Small intestine (tissue), 7 donors: ENCODE measurements at regions not wholly inside any gene's neighbourhood (a gene's known extent, or its start where the extent isn't known, plus 50 kb on each side); places are given as distances from the start of the nearest gene placed in this dataset.
"Not testable (repeated sequence)": the region's sequence is repeated elsewhere in the genome, so short reads cannot be mapped to it uniquely, and the experiment has no call there.

ENCODE experiments used
- DNase-seq, 2 donors: peaks; one replicate each; pipeline versions ENCODE4 v3.0.0 to v3.0.0-alpha.2; 2013
- FAIRE-seq: peaks from 2 replicates; lab custom pipeline; 2012; peaks lifted over from hg19 to GRCh38; lab: Jason Lieb, UNC
- H3K27ac ChIP-seq, 3 donors: one replicate each; pipeline ENCODE4 v1.5.1; 2013; ENCODE audit warnings: low read length in 2 of 3, mild to moderate bottlenecking in 2 of 3, control low read depth in 1 of 3, inconsistent platforms in 1 of 3, low read depth in 1 of 3, moderate library complexity in 1 of 3
- H3K27me3 ChIP-seq, 3 donors: one replicate each; pipeline ENCODE4 v1.6.1; 2013; ENCODE audit warnings: low read length in 3 of 3, inconsistent platforms in 1 of 3; ENCODE audit not compliant: control insufficient read depth in 3 of 3, insufficient read depth in 3 of 3
- H3K36me3 ChIP-seq, 3 donors: one replicate each; pipeline ENCODE4 v1.6.1; 2013; ENCODE audit warnings: low read length in 3 of 3, inconsistent platforms in 1 of 3, low read depth in 1 of 3, mild to moderate bottlenecking in 1 of 3, moderate library complexity in 1 of 3; ENCODE audit not compliant: control insufficient read depth in 3 of 3, insufficient read depth in 2 of 3
- H3K4me1 ChIP-seq, 3 donors: one replicate each; pipeline ENCODE4 v1.6.1; 2013; ENCODE audit warnings: low read length in 2 of 3, inconsistent platforms in 1 of 3, low read depth in 1 of 3, mild to moderate bottlenecking in 1 of 3, moderate library complexity in 1 of 3; ENCODE audit not compliant: control insufficient read depth in 3 of 3, insufficient read depth in 2 of 3
- H3K4me3 ChIP-seq, 3 donors: one replicate each; pipeline ENCODE4 v1.5.1; 2013; ENCODE audit warnings: low read length in 3 of 3, control low read depth in 1 of 3, inconsistent platforms in 1 of 3, low read depth in 1 of 3, mild to moderate bottlenecking in 1 of 3, moderate library complexity in 1 of 3
- H3K9me3 ChIP-seq, 2 donors: one replicate each; pipeline ENCODE4 v1.6.1; 2013; ENCODE audit warnings: low read depth in 1 of 2, low read length in 1 of 2; ENCODE audit not compliant: control insufficient read depth in 2 of 2, insufficient read depth in 1 of 2
- WGBS, 3 donors: extraction: QIAGEN DNeasy Blood & Tissue Kit; methylation state at CpG; one replicate each; pipeline ENCODE4 v1.1.7; 2013; 5-methylcytosine and 5-hydroxymethylcytosine counted together
- donor health status: healthy with polysubstance abuse.
- donor health status: control.
- donor health status: control.
- donor health status: Bipolar disorder and iron deficiency.
- donor health status: healthy.

DNA sequence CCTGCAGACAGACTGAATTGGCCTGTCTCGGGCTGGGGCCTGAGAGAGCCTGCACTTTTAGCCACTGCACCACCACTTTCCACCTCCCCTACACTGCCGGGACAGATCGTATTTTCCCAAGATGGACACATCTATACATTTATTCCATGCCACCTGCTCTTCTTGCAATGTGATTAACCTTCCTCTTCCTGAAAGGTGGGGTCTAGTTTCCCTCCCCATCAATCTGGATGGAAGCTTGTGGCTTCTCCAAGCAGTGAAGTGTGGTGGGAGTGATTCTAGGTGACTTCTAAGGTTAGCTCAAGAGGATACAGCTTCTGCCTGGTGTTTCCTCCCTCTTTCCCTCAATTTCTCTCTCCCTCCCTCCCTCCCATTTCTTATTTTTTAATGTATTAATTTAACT is 143.7 kb downstream of the GPCPD1 start:
- H3K27ac ChIP-seq, result no peak overlapping the region
- no peaks in the 10 kb centered on the region for H3K36me3 ChIP-seq
- peaks cover 0 to 8% (median 0%) of the 10 kb centered on the region in 3 donors for H3K27me3 ChIP-seq
- no peak overlapping the region for H3K4me3 ChIP-seq
- WGBS, 3 donors, result 79 to 84% (median 82%) methylated on average over 3 of the region's 3 CpGs
- DNase-seq, result no peak
- H3K4me1 ChIP-seq, result no peaks in the 10 kb centered on the region
- FAIRE-seq, result no peak
- H3K9me3 ChIP-seq, result no peaks in the 10 kb centered on the region

DNA sequence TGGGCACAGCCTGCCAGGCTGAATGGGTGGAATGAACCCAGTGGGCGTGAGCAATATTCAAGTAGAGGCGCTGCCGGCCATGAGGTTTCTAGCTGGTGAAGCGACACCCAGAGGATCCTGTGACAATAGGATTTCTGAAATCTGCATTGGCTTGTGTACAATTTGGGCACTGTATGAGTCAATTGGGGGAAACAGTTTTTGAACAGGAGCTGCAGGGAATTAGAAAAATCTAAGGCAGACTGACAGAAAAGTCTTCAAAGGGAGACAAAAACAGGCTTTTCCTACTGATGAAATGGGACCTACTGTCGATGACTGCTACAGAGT is 145.2 kb downstream of the GPCPD1 start:
- H3K4me3 ChIP-seq, result no peak overlapping the region
- 86 to 92% (median 86%) methylated on average over 5 of the region's 5 CpGs for WGBS, 3 donors
- DNase-seq, result no peak

DNA sequence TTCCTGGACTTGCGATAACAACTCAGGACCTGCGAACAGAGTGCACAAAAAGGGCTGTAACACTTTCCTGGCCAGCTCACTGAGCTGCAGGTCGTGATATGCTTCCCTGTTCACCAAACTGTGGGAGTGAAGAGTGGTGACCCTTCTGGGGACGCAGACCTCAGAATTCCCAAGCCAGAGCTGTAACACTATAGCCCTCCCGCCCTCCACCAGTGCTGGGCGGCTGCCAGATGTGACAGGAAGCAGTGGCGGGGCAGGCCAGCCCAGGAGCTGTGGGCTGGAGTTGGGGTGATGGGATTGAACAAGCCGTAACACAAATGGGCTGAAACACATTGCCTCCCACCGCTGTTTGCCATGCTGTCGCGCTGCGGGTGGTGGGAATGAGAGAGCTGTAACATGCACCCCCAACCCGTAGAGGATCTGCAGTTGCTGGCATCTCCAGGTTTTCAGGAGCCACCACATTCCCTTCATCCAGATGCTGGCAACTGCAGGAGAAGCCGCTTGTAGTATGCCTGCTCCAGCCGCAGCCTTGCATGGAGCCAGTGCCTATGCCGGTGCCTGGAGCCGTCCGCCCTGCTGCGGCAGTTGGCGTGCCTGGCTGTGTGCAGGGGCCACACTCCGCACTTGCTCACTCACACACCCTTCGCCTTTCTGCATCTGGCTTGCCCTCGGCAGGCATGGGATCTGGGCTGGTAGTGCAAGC is 145.8 kb downstream of the GPCPD1 start:
- Histone ChIP-seq H3K4me3 (no peak overlapping the region), H3K36me3 (no peaks in the 10 kb centered on the region), H3K9me3 (no peaks in the 10 kb centered on the region), H3K27me3 (peaks cover 0 to 8% (median 0%) of the 10 kb centered on the region in 3 donors), H3K27ac (no peak overlapping the region), H3K4me1 (no peaks in the 10 kb centered on the region)
- no peak for DNase-seq
- no peak for FAIRE-seq
- 80 to 87% (median 84%) methylated on average over 23 of the region's 23 CpGs for WGBS, 3 donors

More for the DNA sequence above, 145.2 kb downstream of the GPCPD1 start:
- Histone ChIP-seq H3K4me1 (no peaks in the 10 kb centered on the region), H3K36me3 (no peaks in the 10 kb centered on the region), H3K27me3 (peaks cover 0 to 8% (median 0%) of the 10 kb centered on the region in 3 donors), H3K9me3 (no peaks in the 10 kb centered on the region), H3K27ac (no peak overlapping the region)
- no peak for FAIRE-seq

DNA sequence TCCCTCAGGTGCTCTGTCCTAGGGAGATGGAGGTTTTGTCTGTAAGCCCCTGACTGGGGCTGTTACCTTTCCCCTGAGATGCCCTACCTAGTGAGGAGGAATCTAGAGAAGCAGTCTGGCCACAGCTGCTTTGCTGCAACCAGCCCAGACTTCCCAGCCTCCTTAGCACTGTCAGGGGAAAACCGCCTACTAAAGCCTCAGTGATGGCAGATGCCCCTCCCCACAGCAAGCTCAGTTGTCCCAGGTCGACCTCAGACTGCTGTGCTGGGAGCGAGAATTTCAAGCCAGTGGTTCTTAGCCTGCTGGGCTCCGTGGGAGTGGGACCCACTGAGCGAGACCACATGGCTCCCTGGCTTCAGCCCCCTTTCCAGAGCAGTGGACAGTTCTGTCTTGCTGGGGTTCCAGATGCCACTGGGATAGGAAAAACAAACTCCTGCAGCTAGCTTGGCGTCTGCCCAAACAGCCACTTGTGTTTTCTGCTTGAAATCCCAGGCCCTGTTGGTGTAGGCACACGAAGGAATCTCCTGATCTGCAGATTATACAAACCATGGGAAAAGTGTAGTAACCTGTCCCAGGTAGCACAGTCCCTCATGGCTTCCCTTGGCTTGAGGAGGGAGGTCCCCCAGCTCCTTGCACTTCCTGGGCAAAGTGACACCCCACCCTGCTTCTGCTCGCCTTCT is 146.4 kb upstream of the PROKR2 start:
- FAIRE-seq, result no peak
- no peak overlapping the region for H3K4me3 ChIP-seq
- H3K27me3 ChIP-seq, result peaks cover 0 to 2% (median 0%) of the 10 kb centered on the region in 3 donors
- 62 to 74% (median 70%) methylated on average over 8 of the region's 8 CpGs for WGBS, 3 donors
- no peaks in the 10 kb centered on the region for H3K9me3 ChIP-seq
- no peak for DNase-seq
- no peaks in the 10 kb centered on the region for H3K4me1 ChIP-seq
- no peaks in the 10 kb centered on the region for H3K36me3 ChIP-seq
- H3K27ac ChIP-seq, result no peak overlapping the region

DNA sequence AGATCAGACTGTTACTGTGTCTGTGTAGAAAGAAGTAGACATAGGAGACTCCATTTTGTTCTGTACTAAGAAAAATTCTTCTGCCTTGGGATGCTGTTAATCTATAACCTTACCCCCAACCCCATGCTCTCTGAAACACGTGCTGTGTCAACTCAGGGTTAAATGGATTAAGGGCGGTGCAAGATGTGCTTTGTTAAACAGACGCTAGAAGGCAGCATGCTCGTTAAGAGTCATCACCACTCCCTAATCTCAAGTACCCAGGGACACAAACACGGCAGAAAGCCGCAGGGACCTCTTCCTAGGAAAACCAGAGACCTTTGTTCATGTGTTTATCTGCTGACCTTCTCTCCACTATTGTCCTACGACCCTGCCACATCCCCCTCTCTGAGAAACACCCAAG is 137.0 kb upstream of the PROKR2 start:
- H3K27me3 ChIP-seq, H3K9me3 ChIP-seq, H3K4me1 ChIP-seq, H3K4me3 ChIP-seq, FAIRE-seq, H3K36me3 ChIP-seq, H3K27ac ChIP-seq: not testable (repeated sequence)
- 2 to 36% (median 26%) methylated on average over 4 to 7 of the region's 7 CpGs for WGBS, 3 donors
- DNase-seq, result peak in 1 of 2 donors; percentile 12

DNA sequence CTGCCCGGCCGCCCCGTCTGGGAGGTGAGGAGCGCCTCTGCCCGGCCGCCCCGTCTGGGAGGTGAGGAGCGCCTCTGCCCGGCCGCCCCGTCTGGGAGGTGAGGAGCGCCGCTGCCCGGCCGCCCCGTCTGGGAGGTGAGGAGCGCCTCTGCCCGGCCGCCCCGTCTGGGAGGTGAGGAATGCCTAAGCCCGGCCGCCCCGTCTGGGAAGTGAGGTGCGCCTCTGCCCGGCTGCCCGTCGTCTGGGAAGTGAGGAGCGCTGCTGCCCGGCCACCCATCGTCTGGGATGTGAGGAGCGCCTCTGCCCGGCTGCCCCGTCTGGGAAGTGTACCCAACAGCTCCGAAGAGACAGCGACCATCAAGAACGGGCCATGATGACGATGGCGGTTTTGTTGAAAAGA is 136.6 kb upstream of the PROKR2 start:
- H3K27me3 ChIP-seq, DNase-seq, FAIRE-seq, H3K4me1 ChIP-seq, H3K27ac ChIP-seq, H3K9me3 ChIP-seq, H3K4me3 ChIP-seq, H3K36me3 ChIP-seq: not testable (repeated sequence)
- 96 to 98% (median 98%) methylated on average over 12 to 38 of the region's 38 CpGs for WGBS, 3 donors

DNA sequence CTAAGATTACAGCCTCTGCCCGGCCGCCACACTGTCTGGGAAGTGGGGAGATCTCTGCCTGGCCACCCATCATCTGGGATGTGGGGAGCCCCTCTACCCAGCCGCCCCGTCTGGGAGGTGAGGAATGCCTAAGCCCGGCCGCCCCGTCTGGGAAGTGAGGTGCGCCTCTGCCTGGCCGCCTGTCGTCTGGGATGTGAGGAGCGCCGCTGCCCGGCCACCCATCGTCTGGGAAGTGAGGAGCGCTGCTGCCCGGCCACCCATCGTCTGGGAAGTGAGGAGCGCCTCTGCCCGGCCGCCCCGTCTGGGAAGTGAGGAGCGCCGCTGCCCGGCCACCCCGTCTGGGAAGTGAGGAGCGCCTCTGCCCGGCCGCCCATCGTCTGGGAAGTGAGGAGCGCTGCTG is 135.9 kb upstream of the PROKR2 start:
- not testable (repeated sequence) for H3K27ac ChIP-seq, H3K4me1 ChIP-seq, H3K27me3 ChIP-seq, FAIRE-seq, H3K36me3 ChIP-seq, H3K4me3 ChIP-seq, H3K9me3 ChIP-seq, DNase-seq
- WGBS, 3 donors, result 98 to 100% (median 99%) methylated on average over 13 to 30 of the region's 30 CpGs

DNA sequence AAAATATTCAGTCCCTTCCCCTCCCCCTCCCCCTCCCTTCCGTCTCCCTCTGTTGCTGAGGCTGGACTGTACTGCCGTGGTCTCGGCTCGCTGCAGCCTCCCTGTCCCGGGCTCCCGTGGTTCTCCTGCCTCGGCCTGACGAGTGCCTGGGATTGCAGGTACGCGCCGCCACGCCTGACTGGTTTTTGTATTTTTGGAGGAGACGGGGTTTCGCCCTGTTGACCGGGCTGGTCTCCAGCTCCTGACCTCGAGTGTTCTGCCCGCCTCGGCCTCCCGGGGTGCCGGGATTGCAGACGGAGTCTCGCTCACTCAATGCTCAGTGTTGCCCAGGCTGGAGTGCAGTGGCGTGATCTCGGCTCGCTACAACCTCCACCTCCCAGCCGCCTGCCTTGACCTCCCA is 135.5 kb upstream of the PROKR2 start:
- not testable (repeated sequence) for H3K36me3 ChIP-seq, H3K4me3 ChIP-seq, DNase-seq, H3K9me3 ChIP-seq, H3K4me1 ChIP-seq, H3K27me3 ChIP-seq, FAIRE-seq, H3K27ac ChIP-seq
- 87 to 96% (median 95%) methylated on average over 19 to 26 of the region's 26 CpGs for WGBS, 3 donors
